NCI-H82 (cell line): ENCODE measurements at regions not wholly inside any gene's neighbourhood (a gene's known extent, or its start where the extent isn't known, plus 50 kb on each side); places are given as distances from the start of the nearest gene placed in this dataset.

Experiments
- DNase-seq: peaks from one replicate; lab custom pipeline; 2025; lab: John Stamatoyannopoulos, UW

DNA sequence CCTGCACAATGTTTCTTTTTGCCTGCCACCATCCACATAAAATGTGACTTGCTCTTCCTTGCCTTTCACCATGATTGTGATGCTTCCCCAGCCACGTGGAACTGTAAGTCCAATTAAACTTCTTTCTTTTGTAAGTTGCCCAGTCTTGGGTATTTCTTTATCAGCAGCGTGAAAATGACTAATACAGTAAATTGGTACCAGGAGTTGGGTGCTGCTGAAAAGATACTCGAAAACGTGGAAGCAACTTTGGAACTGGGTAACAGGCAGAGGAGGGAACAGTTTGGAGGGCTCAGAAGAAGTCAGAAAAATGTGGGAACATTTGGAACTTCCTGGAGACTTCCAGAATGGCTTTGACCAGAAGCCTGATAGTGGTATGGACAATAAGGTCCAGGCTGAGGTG is 425.3 kb downstream of the GPATCH2 start:
- no peak for DNase-seq

DNA sequence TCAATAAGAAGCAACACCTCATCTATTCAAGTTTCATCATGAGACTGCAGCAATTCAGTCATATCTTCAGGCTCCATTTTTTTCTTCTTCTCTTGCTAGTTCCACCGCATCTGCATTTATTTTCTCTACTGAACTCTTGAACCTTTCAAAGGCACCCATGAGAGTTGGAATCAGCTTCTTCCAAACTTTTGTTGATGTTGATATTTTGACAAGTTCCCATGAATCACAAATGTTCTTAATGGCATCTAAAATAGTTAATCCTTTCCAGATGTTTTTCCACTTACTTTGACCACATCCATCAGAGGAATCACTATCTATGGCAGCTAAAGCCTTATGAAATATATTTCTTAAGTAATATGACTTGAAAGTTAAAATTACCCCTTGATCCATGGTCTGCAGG is 434.3 kb downstream of the GPATCH2 start:
- no peak for DNase-seq

DNA sequence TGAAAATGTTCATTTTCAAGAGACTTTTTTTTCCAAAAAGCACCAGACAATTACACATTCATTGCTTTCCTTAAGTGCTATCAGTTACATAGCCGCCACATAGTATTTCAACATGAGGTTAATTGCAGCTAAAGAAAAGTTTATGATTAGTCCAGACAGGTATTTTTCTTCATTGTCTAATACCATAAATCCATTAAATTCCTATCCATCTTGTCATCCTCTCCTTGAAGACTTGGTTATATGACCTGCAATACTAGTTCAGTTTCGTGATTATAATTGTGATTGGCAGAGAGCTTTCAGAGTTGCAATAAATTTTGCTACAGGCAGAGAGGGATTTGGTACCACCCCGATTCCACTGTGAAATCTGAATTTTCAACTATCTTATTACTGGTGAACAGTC is 437.7 kb downstream of the GPATCH2 start:
- no peak for DNase-seq

DNA sequence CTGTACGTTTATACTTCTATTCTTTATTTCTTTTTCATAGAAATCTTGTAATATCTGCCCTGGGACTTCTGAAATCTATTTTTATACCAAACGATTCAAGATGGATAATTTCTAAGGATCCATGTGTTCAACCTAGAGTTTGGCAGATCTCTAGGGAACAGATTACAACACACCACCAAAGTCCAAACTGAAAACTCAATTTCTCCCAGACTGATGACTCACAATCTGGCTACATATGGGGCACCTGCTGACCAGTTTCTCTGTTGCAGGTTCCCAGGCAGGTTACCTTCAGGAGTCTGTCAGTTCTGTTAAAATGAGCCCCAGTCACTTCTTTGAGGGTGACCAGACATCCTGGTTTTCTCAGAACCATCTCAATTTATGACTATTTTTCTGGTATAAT is 439.4 kb downstream of the GPATCH2 start:
- DNase-seq = no peak

DNA sequence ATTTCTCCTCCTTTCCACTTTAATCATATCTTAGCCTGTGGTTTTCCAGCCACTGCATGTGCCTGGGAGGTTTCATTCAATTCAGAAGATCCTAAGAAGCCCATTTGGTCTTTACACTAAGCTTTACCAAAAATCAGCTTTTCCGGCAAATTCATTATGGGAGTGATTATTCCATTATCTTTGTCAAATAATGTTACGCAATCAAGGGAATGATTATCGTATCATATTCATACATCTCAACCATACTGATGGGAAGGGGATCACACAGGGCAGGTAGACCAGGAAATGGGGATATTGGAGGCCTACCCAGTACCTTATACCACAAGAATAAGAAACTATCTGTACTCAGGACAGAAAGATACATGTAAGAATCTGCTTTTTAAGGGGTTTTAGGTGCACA is 440.5 kb downstream of the GPATCH2 start:
- DNase-seq = no peak

DNA sequence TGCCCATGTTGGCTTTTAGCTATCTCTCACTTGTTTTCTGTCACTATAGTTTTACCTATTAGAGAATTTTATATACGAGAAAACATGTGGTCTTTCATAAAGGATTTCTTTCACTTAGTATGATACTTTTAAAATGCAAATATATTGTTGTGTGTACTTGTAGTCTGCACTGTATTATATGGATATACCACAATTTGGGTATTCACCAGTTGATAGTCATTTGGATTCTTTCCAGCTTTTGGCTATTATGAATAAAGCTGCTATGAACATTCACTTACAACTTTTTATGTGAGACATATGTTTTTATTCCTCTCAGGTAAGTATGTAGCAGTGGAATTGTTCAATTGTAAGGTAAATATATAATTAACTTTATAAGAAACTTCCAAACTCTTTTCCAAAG is 441.5 kb downstream of the GPATCH2 start:
- DNase-seq = no peak

DNA sequence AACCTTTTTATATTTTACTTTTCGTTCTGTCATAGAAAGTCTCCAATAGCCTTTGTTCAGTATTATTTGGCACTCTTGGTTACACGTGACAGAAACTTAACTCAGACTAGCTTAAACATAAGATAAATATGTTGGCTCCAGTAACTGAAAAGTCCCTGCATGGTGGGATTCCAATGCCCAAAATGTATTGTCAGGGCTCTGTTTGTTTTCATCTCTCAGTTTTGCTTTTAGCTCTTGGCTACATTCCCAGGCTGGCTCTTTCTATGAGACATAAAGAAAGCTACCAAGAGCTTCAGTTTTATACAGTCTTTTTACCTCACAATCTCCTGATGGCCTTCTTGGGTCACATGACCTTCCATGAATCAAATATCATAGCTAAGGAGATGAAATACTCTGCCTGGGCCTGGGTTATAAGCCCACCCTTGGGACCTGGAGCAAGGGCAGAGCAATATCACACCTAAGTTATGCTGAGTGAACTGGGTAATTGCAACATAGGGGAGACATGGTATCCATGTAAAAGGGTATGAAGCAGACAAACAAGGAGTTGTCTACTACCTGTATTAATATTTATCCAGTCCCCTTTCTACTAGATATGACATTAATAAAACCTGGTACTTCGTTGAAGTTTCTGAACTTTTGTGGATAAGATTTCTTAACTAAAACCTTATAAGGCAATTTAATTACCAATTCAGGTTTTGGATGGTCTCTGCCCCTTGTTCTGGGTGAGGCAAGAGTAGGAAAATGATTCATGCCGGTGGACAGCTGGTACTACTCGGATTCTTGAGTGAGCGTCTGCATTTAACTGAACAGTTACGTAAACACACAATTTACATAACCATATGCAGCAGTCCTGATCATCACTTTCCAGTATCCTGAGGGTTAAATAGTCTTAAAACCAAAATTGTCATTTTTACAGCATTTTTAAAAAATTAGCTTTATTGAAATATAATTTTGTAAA is 442.3 kb downstream of the GPATCH2 start:
- no peak for DNase-seq

DNA sequence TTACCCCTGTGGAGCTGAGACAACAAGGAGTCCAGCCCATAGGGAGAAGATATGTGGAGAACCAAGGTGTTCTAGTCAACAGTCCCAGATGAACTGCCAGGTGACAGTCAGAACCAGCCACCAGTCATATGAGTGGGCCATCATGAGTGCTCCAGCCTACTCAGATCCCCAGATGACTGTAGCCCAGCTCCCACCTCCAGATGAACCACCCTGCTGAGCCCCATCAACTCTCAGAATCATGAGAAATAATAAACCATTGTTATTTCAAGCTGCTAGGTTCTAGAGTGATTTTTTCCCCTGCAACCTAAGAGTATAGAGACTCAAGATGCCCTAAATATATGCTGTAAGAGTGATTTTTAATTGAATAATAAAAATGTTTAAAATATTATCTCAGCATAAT is 444.2 kb downstream of the GPATCH2 start:
- DNase-seq = no peak

DNA sequence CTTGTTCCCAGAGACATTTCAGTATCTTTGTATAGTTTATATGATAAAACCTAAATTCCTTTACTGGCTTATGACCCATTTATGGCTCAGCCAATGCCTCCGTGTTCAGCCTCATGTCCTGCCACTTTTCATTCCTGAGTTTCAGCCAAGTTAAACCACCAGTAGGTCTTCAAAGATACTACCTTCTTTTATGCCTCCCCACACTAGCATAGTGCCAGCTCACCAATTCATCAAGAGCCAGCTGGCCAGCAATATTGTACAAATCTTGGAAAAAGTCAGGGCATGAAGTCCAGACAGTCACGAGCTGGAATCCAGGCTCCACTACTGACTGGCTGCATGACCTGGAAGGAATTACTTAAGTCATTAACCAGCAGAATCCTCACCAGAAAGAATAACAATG is 446.0 kb downstream of the GPATCH2 start:
- DNase-seq = no peak

DNA sequence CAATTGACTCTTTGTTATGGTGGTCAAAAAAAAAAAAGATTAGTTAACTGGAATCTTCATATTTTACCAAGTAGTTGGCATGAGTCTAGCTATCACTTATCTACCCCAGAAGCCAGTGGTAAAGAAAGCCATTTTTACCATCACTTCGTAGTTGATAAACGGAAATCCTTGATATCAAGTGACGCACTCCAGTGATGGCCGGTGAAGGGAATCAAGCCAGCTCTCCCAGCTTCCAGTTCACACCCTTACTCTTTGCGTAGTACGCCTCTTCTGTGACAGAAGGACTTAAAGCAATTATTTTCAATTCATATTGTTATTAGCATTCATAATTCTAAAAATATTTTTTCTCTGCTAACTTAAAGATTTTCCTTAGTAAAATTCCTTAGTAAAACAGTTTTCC is 447.9 kb downstream of the GPATCH2 start:
- DNase-seq = no peak

DNA sequence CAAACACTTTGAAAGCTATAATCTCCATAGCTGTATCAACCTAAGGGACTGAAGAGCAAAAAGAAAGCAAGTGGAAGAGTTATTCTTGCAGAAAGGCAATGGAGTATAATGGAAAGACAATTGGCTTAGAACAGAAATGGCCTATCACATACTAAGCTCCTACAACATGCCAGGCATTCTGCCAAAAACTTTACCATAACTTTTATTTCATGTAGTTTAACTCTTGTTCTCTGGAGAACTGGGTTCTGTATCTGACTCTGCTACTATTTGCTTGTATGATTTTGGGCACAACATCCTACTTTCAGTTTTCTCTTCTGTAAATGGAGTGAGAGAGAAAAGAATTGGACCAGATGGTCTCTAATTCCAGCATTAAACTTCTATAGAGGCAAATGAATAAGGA is 449.1 kb downstream of the GPATCH2 start:
- DNase-seq = no peak

DNA sequence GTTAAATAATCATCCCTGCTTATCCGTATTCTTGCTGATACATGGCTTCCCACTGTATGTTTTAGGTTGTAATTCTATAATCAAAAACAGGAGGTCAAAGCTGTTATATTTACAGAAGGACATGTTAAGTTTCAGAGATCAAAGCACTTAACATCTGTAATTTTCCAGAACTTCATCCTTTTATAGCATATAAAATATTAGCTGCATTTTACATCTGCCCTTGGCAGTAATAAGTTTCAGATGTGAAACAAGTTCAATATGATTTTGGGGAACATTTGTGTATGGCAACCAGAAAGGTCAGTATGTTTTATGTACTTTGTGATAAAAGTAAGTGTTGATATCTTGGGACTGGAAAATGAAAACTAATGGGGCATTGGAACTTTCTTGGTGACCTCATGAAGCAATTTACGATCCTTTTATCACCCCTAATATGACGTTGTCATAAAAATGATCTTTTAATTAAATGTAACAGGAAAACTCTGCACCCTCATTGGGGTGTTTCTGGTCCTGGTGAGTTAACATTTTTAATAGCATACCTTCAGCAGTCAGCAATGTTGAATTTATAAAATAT is 449.6 kb downstream of the GPATCH2 start:
- no peak for DNase-seq

DNA sequence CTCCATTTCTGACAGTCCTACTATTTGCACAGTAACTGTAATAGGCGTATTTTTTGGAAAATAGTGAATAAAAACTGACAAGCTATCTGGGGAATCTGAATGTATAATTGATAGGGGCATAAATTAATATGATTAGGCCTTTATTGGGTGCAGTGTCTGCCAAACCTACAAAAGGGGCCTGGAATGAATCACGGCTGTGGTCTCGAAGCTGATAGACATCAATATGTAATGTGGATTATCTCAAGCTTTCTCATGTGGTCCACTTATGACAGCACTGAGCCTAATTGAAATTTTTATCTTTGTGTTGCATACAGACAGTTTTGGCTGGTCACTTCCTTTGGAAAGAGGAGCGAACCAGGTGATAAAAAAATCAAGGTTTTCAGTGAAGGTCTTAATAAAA is 450.4 kb downstream of the GPATCH2 start:
- no peak for DNase-seq

DNA sequence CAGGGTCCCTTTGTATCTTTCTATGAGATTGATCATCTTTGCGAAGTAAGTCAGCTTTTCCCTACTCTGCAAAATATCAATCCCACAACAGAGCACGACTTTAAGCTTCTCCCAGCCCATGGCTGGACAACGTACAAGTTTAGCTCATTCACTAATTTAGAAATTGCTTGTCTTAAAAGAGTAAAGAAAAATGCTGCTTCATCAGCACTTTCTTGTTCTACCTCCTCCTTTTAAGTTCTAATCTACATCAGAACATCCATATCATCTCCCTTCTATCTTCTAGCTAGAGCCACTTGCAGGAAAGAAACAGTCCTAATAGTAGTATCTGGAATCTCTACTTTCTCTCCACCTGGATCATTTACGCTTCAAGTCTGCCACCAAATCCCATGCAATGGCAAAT is 441.2 kb upstream of the ESRRG start:
- DNase-seq = no peak

DNA sequence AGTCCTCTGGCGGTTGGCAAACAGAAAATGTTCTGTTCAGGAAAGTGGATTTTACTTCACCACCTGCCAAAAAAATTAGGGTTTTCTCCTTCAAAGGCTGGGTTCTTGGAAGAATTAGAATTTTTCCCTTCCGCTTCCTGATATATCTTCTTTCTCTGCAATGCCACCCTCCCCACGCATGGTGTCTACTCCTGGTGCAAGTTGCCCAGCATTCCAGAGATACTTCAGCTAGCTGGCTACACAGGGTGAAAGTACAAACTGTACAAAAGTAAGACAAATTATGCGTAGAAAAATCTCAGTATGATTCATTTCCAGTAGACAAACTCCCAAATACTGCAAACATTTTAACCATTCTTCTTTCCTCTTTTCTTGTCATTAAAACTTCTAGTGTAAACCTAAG is 430.1 kb upstream of the ESRRG start:
- no peak for DNase-seq

DNA sequence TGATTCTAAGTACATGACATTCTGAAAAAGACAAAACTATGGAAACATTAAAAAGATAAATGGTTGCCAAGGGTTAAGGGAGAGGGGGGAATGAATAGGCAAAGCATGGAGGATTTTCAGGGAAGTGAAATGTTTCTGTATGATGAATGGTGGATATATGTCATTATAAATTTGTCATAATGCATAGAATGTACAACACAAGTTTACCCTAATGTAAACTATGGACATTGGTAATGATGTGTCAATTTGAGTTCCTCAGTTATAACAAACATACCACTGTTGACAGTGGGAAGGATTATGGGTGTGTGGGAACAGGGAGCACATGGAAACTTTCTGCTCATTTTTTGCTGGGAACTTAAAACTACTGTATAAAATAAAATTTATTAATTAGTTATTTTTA is 427.1 kb upstream of the ESRRG start:
- no peak for DNase-seq

DNA sequence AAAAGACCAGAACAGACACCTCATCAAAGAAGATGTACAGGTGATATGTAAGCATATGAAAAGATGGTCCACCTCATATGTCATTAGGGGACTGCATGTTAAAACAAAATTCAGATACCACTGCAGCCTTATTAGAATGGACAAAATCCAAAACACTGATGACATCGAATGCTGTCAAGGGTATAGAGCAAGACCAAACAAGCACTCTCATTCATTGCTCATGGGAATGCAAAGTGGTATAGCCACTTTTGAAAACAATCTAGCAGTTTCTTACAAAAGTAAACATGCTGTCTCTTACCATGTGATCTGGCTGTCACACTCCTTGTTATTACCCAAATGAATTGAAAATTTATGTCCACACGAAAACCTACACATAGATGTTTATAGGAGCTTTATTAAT is 426.6 kb upstream of the ESRRG start:
- no peak for DNase-seq

DNA sequence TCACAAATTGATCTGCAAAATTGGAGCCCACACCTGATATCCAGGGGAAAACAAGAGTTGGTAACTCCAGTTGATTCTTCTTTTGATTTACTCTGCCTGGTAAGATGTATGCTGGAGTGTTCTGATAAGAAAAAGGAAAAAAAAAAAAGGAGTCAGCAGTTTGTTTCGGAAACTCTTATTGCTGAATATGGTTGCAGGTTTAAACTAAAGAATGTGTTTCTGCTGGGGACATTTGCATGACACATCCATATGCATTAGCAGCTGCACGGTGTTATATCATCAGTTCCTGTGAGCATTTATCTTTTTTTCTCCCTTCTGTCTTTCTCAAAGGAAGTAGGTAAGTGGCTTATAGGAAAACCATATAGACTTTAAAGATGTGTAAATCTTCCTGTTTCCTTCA is 418.5 kb upstream of the ESRRG start:
- no peak for DNase-seq

DNA sequence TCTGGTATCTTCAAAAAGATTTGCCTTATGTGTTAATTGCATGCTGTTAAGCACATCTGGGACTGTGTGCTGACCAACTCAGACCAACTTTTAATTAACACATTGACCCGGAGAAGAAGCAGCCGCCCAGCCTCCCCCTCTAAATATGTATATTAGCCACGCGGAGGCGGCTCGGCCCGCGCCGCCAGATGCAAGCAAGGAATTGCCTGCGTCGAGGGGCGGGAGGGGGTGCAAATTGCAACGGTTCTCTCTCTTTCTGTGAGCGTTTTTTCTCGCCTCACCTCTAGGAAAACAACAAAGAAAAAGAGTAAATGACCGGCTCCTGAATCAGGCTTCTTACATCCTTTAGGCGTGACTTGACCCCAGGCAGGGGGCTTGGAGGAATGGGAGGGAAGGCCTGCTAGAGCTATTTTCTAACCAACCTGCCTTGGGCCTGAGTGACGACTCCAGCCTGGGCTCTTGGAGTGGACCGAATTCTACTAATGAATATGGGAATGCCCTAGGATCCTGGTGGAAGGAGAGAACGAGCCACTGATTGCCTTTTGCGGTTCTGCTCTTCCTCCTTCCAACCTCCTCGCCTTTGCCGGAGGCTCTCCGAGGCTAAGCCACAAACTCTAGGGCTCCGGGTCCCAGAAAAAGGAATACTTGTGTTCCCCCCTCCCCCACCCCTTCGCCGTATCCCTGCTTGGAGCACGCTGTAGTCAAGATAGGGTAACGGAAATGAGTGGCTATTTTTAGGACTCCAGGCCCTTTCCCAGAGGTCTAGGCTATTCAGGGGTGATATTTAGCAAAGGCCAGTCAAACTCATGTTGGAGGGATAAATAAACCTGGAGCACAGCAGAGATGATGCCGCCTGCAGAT is 417.0 kb upstream of the ESRRG start:
- DNase-seq = no peak

DNA sequence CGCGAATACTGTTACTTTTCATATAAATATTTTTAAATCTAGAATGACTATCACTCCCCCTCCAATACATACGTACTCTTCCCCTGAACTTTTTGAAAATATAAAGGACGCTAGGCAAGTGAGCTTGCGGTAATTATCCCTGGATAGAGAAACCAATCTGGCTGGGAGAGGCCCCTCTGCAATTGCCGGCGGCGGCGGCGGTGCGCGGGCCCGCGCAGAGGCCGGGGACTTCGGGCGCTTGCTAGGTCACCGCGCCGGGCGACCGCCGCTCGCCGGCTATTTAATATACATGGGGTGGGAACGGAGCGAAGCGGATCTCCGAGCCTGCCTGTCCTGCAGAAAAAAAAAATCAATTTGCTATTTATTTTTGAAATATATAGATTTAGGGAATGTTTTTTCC is 416.3 kb upstream of the ESRRG start:
- no peak for DNase-seq

DNA sequence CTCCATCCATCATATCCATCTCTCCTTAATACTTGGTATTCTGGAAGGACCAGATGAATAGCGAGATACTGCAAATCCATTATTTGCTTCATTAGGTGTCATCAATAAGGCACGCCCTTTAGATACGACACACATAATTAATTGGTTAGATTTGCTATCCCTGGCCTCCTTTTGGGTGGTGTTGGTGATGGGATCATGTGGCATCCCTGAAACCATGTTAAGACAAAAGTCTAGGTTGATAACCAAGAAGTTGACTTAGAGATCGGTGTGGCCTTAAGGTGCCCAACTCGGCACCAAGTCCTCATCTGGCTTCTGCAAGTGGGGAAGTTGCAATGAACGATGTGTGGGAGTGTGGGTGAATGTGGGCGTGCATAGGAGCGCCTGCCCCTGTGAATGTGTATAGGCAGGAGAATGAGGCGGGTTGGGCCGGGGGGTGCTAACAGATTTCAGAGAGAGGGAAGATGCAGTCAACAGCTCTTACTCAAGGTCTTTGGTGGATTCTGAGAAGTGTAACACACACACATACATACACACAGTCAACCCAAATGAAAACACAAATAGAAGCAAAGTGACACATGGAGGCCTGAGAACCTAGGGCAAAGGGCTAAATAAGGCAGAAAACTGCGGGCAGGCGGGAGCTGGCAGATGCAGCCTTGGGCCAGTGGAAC is 415.7 kb upstream of the ESRRG start:
- no peak for DNase-seq

DNA sequence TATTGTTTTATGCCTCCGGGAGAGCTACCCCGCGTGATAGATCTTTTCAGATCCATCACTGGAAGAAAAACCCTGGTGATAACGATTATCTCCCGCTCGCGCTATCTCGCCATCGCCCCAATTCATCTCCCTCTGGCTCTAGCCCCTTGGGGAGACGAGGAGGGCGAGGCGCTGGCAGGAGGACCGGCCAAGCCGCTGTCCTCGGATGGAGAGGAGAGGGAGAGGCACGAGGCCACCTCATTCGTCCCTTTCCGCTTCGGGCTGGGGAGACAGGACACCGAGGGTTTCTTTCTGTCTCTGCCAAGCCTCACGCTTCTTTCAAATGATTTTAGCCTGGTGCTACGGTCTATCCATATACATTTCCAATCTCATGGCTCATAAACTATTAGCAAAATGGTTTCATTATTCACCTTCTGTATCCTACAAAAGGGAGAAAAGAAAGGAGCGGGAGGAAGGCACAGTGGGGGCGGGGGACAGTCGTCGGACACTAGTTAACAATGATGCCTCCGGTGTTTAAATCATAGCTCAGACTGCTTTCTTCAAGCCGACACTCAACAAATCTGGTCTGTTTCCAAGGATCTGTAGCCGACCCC is 415.0 kb upstream of the ESRRG start:
- no peak for DNase-seq
